ENCODE measurements at regions not wholly inside any gene's neighbourhood (a gene's known extent, or its start where the extent isn't known, plus 50 kb on each side); places are given as distances from the start of the nearest gene placed in this dataset.

GRCh38 chr7:21084286-21084685, 297.6 kb upstream of the SP8 start:
- Histone ChIP-seq H3K4me2 (ENCODE audit: low read length) (no peak overlapping the region), H3K27ac (ENCODE audit: low read depth, low read length, poor library complexity, severe bottlenecking) (no peak overlapping the region), H3K4me1 (ENCODE audit: insufficient read depth, low read length, poor library complexity, severe bottlenecking) (no peaks in the 10 kb centered on the region), H3K36me3 (ENCODE audit: insufficient read depth, low read length) (no peaks in the 10 kb centered on the region), H3K79me2 (ENCODE audit: insufficient read depth, low read depth, low read length) (no peaks in the 10 kb centered on the region), H3K9me3 (ENCODE audit: low read length) (no peaks in the 10 kb centered on the region), H4K20me1 (ENCODE audit: insufficient read depth, low read length) (no peaks in the 10 kb centered on the region), H3K4me3 (ENCODE audit: low read depth, low read length, poor library complexity, severe bottlenecking) (no peak overlapping the region), H3K9me2 (ENCODE audit: insufficient read depth, low read length) (no peaks in the 10 kb centered on the region), H2AFZ (ENCODE audit: low read length) (no peak overlapping the region)
- ChIA-PET CTCF (ENCODE audit: unreplicated experiment) (no interaction called here), POLR2A (no interaction called here)
- BruUV-seq (replicated peaks): no TSS peak
- no peak for TF ChIP-seq CTCF (conservative IDR thresholded peaks at IDR 0.05; ENCODE audit: low read length)
- TF ChIP-seq EZH2phosphoT487 (IDR thresholded peaks at IDR 0.05; ENCODE audit: borderline replicate concordance, low read depth, low read length): no peak
- DNase-seq (ENCODE audit: low spot score): no peak
- intact Hi-C loops (cut with micrococcal nuclease; ENCODE audit: unreplicated experiment): no loop called here

- TF ChIP-seq EZH2phosphoT487 (IDR thresholded peaks at IDR 0.05; ENCODE audit: borderline replicate concordance, low read depth, low read length): no peak
- no peak for TF ChIP-seq CTCF (conservative IDR thresholded peaks at IDR 0.05; ENCODE audit: low read length)
- Histone ChIP-seq H2AFZ (ENCODE audit: low read length) (no peak overlapping the region), H4K20me1 (ENCODE audit: insufficient read depth, low read length) (no peaks in the 10 kb centered on the region), H3K4me1 (ENCODE audit: insufficient read depth, low read length, poor library complexity, severe bottlenecking) (no peaks in the 10 kb centered on the region), H3K79me2 (ENCODE audit: insufficient read depth, low read depth, low read length) (no peaks in the 10 kb centered on the region), H3K9me2 (ENCODE audit: insufficient read depth, low read length) (no peaks in the 10 kb centered on the region), H3K27ac (ENCODE audit: low read depth, low read length, poor library complexity, severe bottlenecking) (no peak overlapping the region), H3K36me3 (ENCODE audit: insufficient read depth, low read length) (no peaks in the 10 kb centered on the region), H3K4me2 (ENCODE audit: low read length) (no peak overlapping the region), H3K9me3 (ENCODE audit: low read length) (no peaks in the 10 kb centered on the region), H3K4me3 (ENCODE audit: low read depth, low read length, poor library complexity, severe bottlenecking) (no peak overlapping the region)
- CTCF ChIA-PET (ENCODE audit: unreplicated experiment): no interaction called here
- intact Hi-C loops (cut with micrococcal nuclease; ENCODE audit: unreplicated experiment): no loop called here
- no peak for DNase-seq (ENCODE audit: low spot score)
- BruUV-seq (replicated peaks): no TSS peak
- POLR2A ChIA-PET: no interaction called here
These were observed 300.0 kb upstream of the SP8 start for GRCh38 chr7:21086688-21087087.

GRCh38 chr7:21089653-21090052, 303.0 kb upstream of the SP8 start:
- POLR2A ChIA-PET: interaction anchor here (1.0 kb wide), 1 partner anchor 9 kb away, joined by 3 read pairs; no protein-coding TSS in a partner anchor

More at GRCh38 chr7:21089653-21090052, 303.0 kb upstream of the SP8 start:
- Histone ChIP-seq H3K4me1 (ENCODE audit: insufficient read depth, low read length, poor library complexity, severe bottlenecking) (no peaks in the 10 kb centered on the region), H3K36me3 (ENCODE audit: insufficient read depth, low read length) (no peaks in the 10 kb centered on the region), H3K27ac (ENCODE audit: low read depth, low read length, poor library complexity, severe bottlenecking) (no peak overlapping the region), H3K9me2 (ENCODE audit: insufficient read depth, low read length) (no peaks in the 10 kb centered on the region), H2AFZ (ENCODE audit: low read length) (no peak overlapping the region), H3K79me2 (ENCODE audit: insufficient read depth, low read depth, low read length) (no peaks in the 10 kb centered on the region), H3K9me3 (ENCODE audit: low read length) (no peaks in the 10 kb centered on the region), H4K20me1 (ENCODE audit: insufficient read depth, low read length) (no peaks in the 10 kb centered on the region), H3K4me2 (ENCODE audit: low read length) (no peak overlapping the region), H3K4me3 (ENCODE audit: low read depth, low read length, poor library complexity, severe bottlenecking) (no peak overlapping the region)
- CTCF ChIA-PET (ENCODE audit: unreplicated experiment): no interaction called here
- TF ChIP-seq CTCF (conservative IDR thresholded peaks at IDR 0.05; ENCODE audit: low read length): no peak
- no peak for TF ChIP-seq EZH2phosphoT487 (IDR thresholded peaks at IDR 0.05; ENCODE audit: borderline replicate concordance, low read depth, low read length)
- DNase-seq (ENCODE audit: low spot score): no peak
- intact Hi-C loops (cut with micrococcal nuclease; ENCODE audit: unreplicated experiment): no loop called here
- no TSS peak for BruUV-seq (replicated peaks)

All from OCI-LY7 (cell line).